H9 (cell line): ENCODE measurements at regions not wholly inside any gene's neighbourhood (a gene's known extent, or its start where the extent isn't known, plus 50 kb on each side); places are given as distances from the start of the nearest gene placed in this dataset.

Source experiments
- DNase-seq: peaks from one replicate; pipeline ENCODE4 v3.0.0-alpha.2; 2017
- H2AFZ ChIP-seq: one replicate; pipeline ENCODE4 v1.6.1; 2013; ENCODE audit warnings: mild to moderate bottlenecking, low read length, control low read depth, moderate library complexity
- H2AK5ac ChIP-seq: 2 replicates; pipeline ENCODE4 v1.6.1; 2013; ENCODE audit warnings: low read length, control low read depth, mixed read lengths; ENCODE audit not compliant: insufficient read length
- H2BK120ac ChIP-seq: one replicate; pipeline ENCODE4 v1.6.1; 2013; ENCODE audit warnings: low read depth, mild to moderate bottlenecking, low read length, control low read depth, inconsistent platforms; ENCODE audit not compliant: poor library complexity, severe bottlenecking
- H2BK12ac ChIP-seq: 2 replicates; pipeline ENCODE4 v1.6.1; 2013; ENCODE audit warnings: low read length, control low read depth, mixed read lengths, low read depth; ENCODE audit not compliant: insufficient read length
- H2BK15ac ChIP-seq: 2 replicates; pipeline ENCODE4 v1.6.1; 2013; ENCODE audit warnings: low read depth, low read length, control low read depth
- H2BK20ac ChIP-seq: one replicate; pipeline ENCODE4 v1.6.1; 2013; ENCODE audit warnings: low read depth, mild to moderate bottlenecking, low read length, control low read depth, inconsistent platforms; ENCODE audit not compliant: poor library complexity, severe bottlenecking
- H2BK5ac ChIP-seq: 2 replicates; pipeline ENCODE4 v1.6.1; 2013; ENCODE audit warnings: low read length, control low read depth, mixed read lengths; ENCODE audit not compliant: insufficient read length
- H3K14ac ChIP-seq: 2 replicates; pipeline ENCODE4 v1.6.1; 2013; ENCODE audit warnings: low read length, control low read depth; ENCODE audit not compliant: insufficient read depth
- H3K18ac ChIP-seq: 2 replicates; pipeline ENCODE4 v1.6.1; 2013; ENCODE audit warnings: low read depth, mild to moderate bottlenecking, mixed read lengths, low read length, control low read depth; ENCODE audit not compliant: insufficient read length
- H3K23ac ChIP-seq: 2 replicates; pipeline ENCODE4 v1.6.1; 2013; ENCODE audit warnings: low read length, control low read depth, mixed read lengths, low read depth; ENCODE audit not compliant: insufficient read length
- H3K23me2 ChIP-seq: 2 replicates; pipeline ENCODE4 v1.6.1; 2013; ENCODE audit warnings: low read depth, mild to moderate bottlenecking, mixed read lengths, low read length, control low read depth; ENCODE audit not compliant: insufficient read length, poor library complexity, severe bottlenecking
- H3K27ac ChIP-seq: 2 replicates; pipeline ENCODE4 v1.5.1; 2013; ENCODE audit warnings: low read length, control low read depth, mixed read lengths, low read depth; ENCODE audit not compliant: insufficient read length
- H3K27me3 ChIP-seq: 2 replicates; pipeline ENCODE4 v1.6.1; 2013; ENCODE audit warnings: low read length, control low read depth, inconsistent platforms; ENCODE audit not compliant: insufficient read depth
- H3K4ac ChIP-seq: 2 replicates; pipeline ENCODE4 v1.6.1; 2013; ENCODE audit warnings: low read depth, mild to moderate bottlenecking, control low read depth, inconsistent platforms, low read length, moderate library complexity
- H3K4me1 ChIP-seq: 2 replicates; pipeline ENCODE4 v1.6.1; 2013; ENCODE audit warnings: low read length, control low read depth, inconsistent platforms; ENCODE audit not compliant: insufficient read depth
- H3K4me2 ChIP-seq: 2 replicates; pipeline ENCODE4 v1.6.1; 2013; ENCODE audit warnings: low read length, control low read depth, mixed read lengths; ENCODE audit not compliant: insufficient read length, insufficient read depth
- H3K56ac ChIP-seq: 2 replicates; pipeline ENCODE4 v1.6.1; 2013; ENCODE audit warnings: low read depth, mild to moderate bottlenecking, mixed read lengths, low read length, control low read depth; ENCODE audit not compliant: insufficient read length
- H3K79me1 ChIP-seq: 2 replicates; pipeline ENCODE4 v1.6.1; 2013; ENCODE audit warnings: low read depth, mild to moderate bottlenecking, moderate library complexity, low read length, control low read depth, inconsistent platforms; ENCODE audit not compliant: insufficient read depth, poor library complexity, severe bottlenecking
- H3K79me2 ChIP-seq: 2 replicates; pipeline ENCODE4 v1.6.1; 2013; ENCODE audit warnings: low read length, control low read depth, inconsistent platforms; ENCODE audit not compliant: insufficient read depth
- H3K9ac ChIP-seq: 2 replicates; pipeline ENCODE4 v1.6.1; 2013; ENCODE audit warnings: low read length, control low read depth, mixed read lengths; ENCODE audit not compliant: insufficient read length; ENCODE audit errors: extremely low read depth
- H3K9me3 ChIP-seq: one replicate; pipeline ENCODE4 v1.6.1; 2013; ENCODE audit warnings: low read depth, low read length, inconsistent platforms; ENCODE audit not compliant: control insufficient read depth
- H3T11ph ChIP-seq: one replicate; pipeline ENCODE4 v1.6.1; 2013; ENCODE audit warnings: mild to moderate bottlenecking, low read length, control low read depth, inconsistent platforms
- H4K20me1 ChIP-seq: one replicate; pipeline ENCODE4 v1.6.1; 2013; ENCODE audit not compliant: control insufficient read depth, insufficient read length, insufficient read depth
- H4K5ac ChIP-seq: 2 replicates; pipeline ENCODE4 v1.6.1; 2013; ENCODE audit warnings: low read depth, mild to moderate bottlenecking, mixed read lengths, low read length, control low read depth; ENCODE audit not compliant: insufficient read length
- H4K8ac ChIP-seq: replicated peaks from 2 replicates; pipeline ENCODE4 v1.6.1; 2013; ENCODE audit warnings: low read length, control low read depth, mixed read lengths, low read depth; ENCODE audit not compliant: insufficient read length
- H4K91ac ChIP-seq: 2 replicates; pipeline ENCODE4 v1.6.1; 2013; ENCODE audit warnings: low read depth, mild to moderate bottlenecking, moderate library complexity, mixed read lengths, low read length, control low read depth; ENCODE audit not compliant: insufficient read length
- H3K27ac Mint-ChIP-seq, 3 experiments: 2 replicates in 2 of 3; 3 replicates in 1 of 3; pipeline ENCODE4 v1.8.0; 2020 to 2021; ENCODE audit warnings: mixed read lengths in 3 of 3, mild to moderate bottlenecking in 1 of 3, moderate library complexity in 1 of 3
- H3K27me3 Mint-ChIP-seq: 2 replicates; pipeline ENCODE4 v1.8.0; 2021; ENCODE audit warnings: low read depth, mild to moderate bottlenecking, moderate library complexity, mixed read lengths
- H3K36me3 Mint-ChIP-seq, 3 experiments: 2 replicates in 2 of 3; 3 replicates in 1 of 3; pipeline ENCODE4 v1.8.0; 2020 to 2021; ENCODE audit warnings: low read depth in 3 of 3, mixed read lengths in 3 of 3; ENCODE audit not compliant: insufficient read depth in 1 of 3
- H3K4me1 Mint-ChIP-seq, 2 experiments: 2 replicates each; pipeline ENCODE4 v1.8.0; 2020; ENCODE audit warnings: mixed read lengths in 2 of 2
- H3K4me3 Mint-ChIP-seq, 2 experiments: 2 replicates in 1 of 2; 3 replicates in 1 of 2; pipeline ENCODE4 v1.8.0; 2020 to 2021; ENCODE audit warnings: mild to moderate bottlenecking in 2 of 2, mixed read lengths in 2 of 2, moderate library complexity in 1 of 2
- H3K9me3 Mint-ChIP-seq, 2 experiments: 2 replicates in 1 of 2; 3 replicates in 1 of 2; pipeline ENCODE4 v1.8.0; 2020; ENCODE audit warnings: mild to moderate bottlenecking in 2 of 2, mixed read lengths in 2 of 2, moderate library complexity in 1 of 2
- CTCF ChIP-seq: fragments of 200-600 bp; sonication (generic); conservative IDR thresholded peaks from 3 replicates; pipeline ENCODE4 v1.8.0; 2021; ENCODE audit warnings: antibody characterized with exemption, mild to moderate bottlenecking
- WGBS: extraction: QIAGEN DNeasy Blood & Tissue Kit; methylation state at CpG from one replicate; pipeline ENCODE4 v1.1.7; 2013; ENCODE audit warnings: missing lambda C conversion rate, low lambda C conversion rate, mixed read lengths; ENCODE audit not compliant: insufficient read length; ENCODE audit errors: extremely low coverage; 5-methylcytosine and 5-hydroxymethylcytosine counted together

DNA sequence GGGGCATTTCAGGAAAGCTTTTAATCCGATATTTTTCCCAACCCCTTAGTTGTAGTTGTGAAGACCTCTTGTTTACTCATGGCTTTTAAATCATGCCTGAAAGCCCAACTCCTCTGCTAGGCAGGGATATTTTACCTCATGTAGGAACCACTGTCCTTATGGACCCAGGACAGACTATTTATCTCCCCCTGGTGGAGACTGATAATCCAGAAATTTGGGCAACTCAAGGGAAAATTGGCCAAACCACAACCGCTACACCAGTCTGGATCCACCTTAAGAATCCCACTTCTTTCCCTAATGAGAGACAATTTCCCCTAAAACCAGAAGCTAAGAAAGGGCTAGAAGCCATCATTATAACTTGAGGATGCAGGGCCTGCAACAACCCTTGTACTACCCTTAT lies 248.1 kb upstream of the STAC start:
- Histone ChIP-seq H3K27me3 (no peaks in the 10 kb centered on the region), H4K20me1 (no peaks in the 10 kb centered on the region), H3K14ac (no peak overlapping the region), H3K23me2 (no peaks in the 10 kb centered on the region), H2AFZ (no peak overlapping the region), H3K4me1 (no peaks in the 10 kb centered on the region), H3K23ac (no peak overlapping the region), H3K56ac (no peak overlapping the region), H3K9ac (no peak overlapping the region), H4K8ac (no peak overlapping the region), H2BK5ac (no peak overlapping the region), H3K4me2 (no peak overlapping the region), H3K79me1 (no peaks in the 10 kb centered on the region), H2BK12ac (no peak overlapping the region), H2BK120ac (no peak overlapping the region), H4K91ac (no peak overlapping the region), H2AK5ac (no peak overlapping the region), H4K5ac (no peak overlapping the region), H3K79me2 (no peaks in the 10 kb centered on the region), H3K4ac (no peak overlapping the region), H2BK15ac (no peak overlapping the region), H3K27ac (no peak overlapping the region), H2BK20ac (no peak overlapping the region), H3K9me3 (no peaks in the 10 kb centered on the region), H3T11ph (no peak overlapping the region), H3K18ac (no peak overlapping the region)
- DNase-seq = no peak
- peak; percentile 53; the same call in 2 of the 3 replicates for TF ChIP-seq CTCF
- Mint-ChIP-seq H3K4me1 (peaks cover 5% of the 10 kb centered on the region in 2 experiments; a peak in 3 of 4 replicates), H3K4me3 (no peak overlapping the region), H3K27ac (no peak overlapping the region), H3K9me3 (peaks cover 0 to 6% of the 10 kb centered on the region in 2 experiments; a peak in 3 of 5 replicates), H3K27me3 (no peaks in the 10 kb centered on the region), H3K36me3 (peaks cover 0 to 5% (median 0%) of the 10 kb centered on the region in 3 experiments; a peak in 3 of 7 replicates)
- whole genome bisulfite sequencing = no CpG with 5 or more reads among the region's 2 CpGs
